Activated naive CD8-positive, alpha-beta T cell treated with anti-CD3 and anti-CD28 coated beads, Interleukin-2, amount 10 ng/mL, durations not matched to agents 7 days and 5 days (primary cell): ENCODE measurements at regions not wholly inside any gene's neighbourhood (a gene's known extent, or its start where the extent isn't known, plus 50 kb on each side); places are given as distances from the start of the nearest gene placed in this dataset.

Experiments used
- ATAC-seq: fragments of 150-1000 bp; cut with Tn5 transposase; one replicate; pipeline ENCODE4 v1.10.0; 2021; ENCODE audit warnings: low read depth, moderate library complexity
- POLR2A ChIA-PET: fragments of 350-600 bp; sonication (Branson Sonifier 250); formaldehyde crosslinking; loops from one replicate; lab custom pipeline; 2021; ENCODE audit warnings: antibody characterized with exemption; lab: Charles Lee
- DNase-seq: peaks from one replicate; pipeline ENCODE4 v3.0.0; 2021
- H3K27ac Mint-ChIP-seq: one replicate; pipeline ENCODE4 v1.8.0; 2022; ENCODE audit warnings: mild to moderate bottlenecking, mixed read lengths
- H3K27me3 Mint-ChIP-seq: one replicate; pipeline ENCODE4 v1.8.0; 2022; ENCODE audit warnings: mild to moderate bottlenecking, moderate library complexity, mixed read lengths
- H3K36me3 Mint-ChIP-seq: one replicate; pipeline ENCODE4 v1.8.0; 2021; ENCODE audit warnings: mild to moderate bottlenecking, mixed read lengths
- H3K4me1 Mint-ChIP-seq: one replicate; pipeline ENCODE4 v1.8.0; 2021; ENCODE audit warnings: mixed read lengths
- H3K4me3 Mint-ChIP-seq: one replicate; pipeline ENCODE4 v1.8.0; 2022; ENCODE audit warnings: mild to moderate bottlenecking, moderate library complexity, mixed read lengths
- H3K9me3 Mint-ChIP-seq: one replicate; pipeline ENCODE4 v1.8.0; 2021; ENCODE audit warnings: mixed read lengths

DNA sequence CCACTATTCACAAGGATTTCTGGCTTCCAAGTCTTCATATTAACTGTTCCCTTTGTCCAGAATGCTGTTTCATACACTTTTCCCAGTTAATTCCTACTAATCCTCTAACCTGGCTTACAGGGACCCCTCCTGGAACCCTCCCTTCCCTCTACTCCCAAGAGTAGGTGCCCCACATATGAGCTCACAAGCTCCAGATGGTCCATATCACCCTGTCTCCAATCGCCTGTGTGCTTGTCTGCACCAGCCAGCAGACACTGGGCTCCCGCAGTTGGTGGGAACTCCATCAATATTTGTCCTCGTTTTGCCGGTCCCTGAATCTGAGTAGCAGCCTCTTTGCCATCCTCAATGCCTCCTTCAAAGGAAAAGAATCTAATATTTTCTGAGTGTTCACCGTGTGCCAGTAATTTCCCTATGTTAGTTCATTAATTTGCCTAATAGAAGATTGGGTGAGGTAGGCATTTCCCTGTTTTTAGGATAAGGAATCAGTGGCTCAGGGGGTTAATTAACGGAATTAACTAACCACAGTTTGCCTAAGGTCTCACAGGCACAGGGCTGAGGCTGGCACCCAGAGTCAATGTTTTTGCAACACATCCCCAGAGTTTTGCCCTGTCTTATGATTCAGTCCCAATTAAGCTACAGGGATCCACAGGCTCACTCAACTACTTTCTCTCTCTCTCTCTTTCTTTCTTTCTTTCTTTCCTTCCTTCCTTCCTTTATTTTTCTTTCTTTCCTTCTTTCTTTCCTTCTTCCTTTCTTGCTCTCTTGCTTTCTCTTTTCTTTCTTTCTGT is 141.6 kb upstream of the CYP1B1 start:
- no peak for ATAC-seq

DNA sequence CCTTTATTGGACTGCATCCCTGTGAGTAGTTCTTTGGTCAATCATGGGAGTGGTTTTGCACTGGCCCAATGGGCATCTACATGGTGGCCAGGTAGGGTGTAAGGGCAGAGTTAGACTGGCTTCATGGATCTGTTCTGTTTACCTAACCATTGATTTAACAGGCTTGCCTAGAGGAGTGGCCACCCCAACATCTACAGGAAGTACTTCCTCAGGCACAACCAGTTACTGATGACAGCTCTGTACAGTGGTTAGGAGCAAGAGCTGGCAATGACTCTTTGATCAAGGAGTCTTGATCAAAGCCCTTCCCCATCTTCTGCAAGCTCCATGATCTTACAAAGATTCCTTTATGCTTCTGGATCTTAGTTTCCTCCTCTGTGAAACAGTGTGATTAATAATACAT is 140.9 kb upstream of the CYP1B1 start:
- Mint-ChIP-seq H3K9me3 (peaks cover 10% of the 10 kb centered on the region), H3K27ac (no peak overlapping the region), H3K4me1 (peaks cover 15% of the 10 kb centered on the region), H3K36me3 (peaks cover 2% of the 10 kb centered on the region), H3K27me3 (peaks cover 8% of the 10 kb centered on the region), H3K4me3 (no peak overlapping the region)
- ATAC-seq (peak; percentile 77), DNase-seq (no peak)
- POLR2A ChIA-PET, result interaction anchor here (0.5 kb wide), 1 partner anchor 71 kb away, joined by 4 read pairs; no protein-coding TSS in a partner anchor

More for the DNA sequence above, 141.6 kb upstream of the CYP1B1 start:
- peaks cover 8% of the 10 kb centered on the region for H3K27me3 Mint-ChIP-seq
- H3K4me3 Mint-ChIP-seq, result no peak overlapping the region
- no peak overlapping the region for H3K27ac Mint-ChIP-seq
- DNase-seq, result no peak
- POLR2A ChIA-PET, result interaction anchor here (0.5 kb wide), 1 partner anchor 71 kb away, joined by 4 read pairs; no protein-coding TSS in a partner anchor
- peaks cover 2% of the 10 kb centered on the region for H3K36me3 Mint-ChIP-seq
- H3K9me3 Mint-ChIP-seq, result peaks cover 10% of the 10 kb centered on the region
- peaks cover 15% of the 10 kb centered on the region for H3K4me1 Mint-ChIP-seq

DNA sequence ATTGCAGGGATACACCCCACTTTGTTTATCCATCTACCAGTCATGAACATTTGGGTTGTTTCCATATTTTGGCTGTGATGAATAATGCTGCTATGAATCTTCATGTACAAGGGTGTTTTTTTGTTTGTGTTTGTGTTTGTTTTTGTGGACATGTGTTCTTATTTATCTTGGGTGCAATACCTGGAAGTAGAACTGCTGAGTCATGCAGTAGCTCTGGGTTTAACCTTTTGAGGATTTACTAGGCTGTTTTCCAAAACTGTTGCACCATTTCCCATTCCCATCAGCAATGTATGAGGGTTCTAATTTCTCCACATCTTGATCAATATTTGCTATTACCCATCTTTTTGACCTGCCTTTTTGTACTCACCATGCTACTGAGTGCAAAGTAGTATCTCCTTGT is 140.0 kb upstream of the CYP1B1 start:
- no peak for DNase-seq
- no peak for ATAC-seq
- peaks cover 11% of the 10 kb centered on the region for H3K9me3 Mint-ChIP-seq
- no peak overlapping the region for H3K4me3 Mint-ChIP-seq
- H3K27ac Mint-ChIP-seq, result no peak overlapping the region
- POLR2A ChIA-PET, result no interaction called here
- peaks cover 15% of the 10 kb centered on the region for H3K27me3 Mint-ChIP-seq
- H3K36me3 Mint-ChIP-seq, result peaks cover 5% of the 10 kb centered on the region
- peaks cover 15% of the 10 kb centered on the region for H3K4me1 Mint-ChIP-seq

DNA sequence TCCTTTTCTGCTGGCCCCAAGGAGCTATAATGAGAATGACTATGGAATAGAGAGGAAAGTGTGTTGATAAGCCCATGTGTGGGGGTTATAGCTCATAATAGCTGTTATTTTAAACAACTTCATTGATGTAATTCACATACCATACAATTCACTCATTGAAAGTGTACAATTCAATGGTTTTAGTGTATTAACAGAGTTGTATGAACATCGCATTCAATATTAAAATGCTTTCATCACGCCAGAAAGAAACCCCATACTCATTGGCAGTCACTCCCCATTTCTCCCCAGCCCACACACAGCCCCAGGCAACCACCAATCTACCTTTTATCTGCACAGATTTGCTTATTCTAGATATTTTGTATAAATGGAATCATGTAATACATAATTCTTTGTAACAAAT is 139.6 kb upstream of the CYP1B1 start:
- peaks cover 5% of the 10 kb centered on the region for H3K36me3 Mint-ChIP-seq
- ATAC-seq, result no peak
- POLR2A ChIA-PET, result no interaction called here
- peaks cover 20% of the 10 kb centered on the region for H3K27me3 Mint-ChIP-seq
- H3K9me3 Mint-ChIP-seq, result peaks cover 10% of the 10 kb centered on the region
- H3K4me1 Mint-ChIP-seq, result peaks cover 15% of the 10 kb centered on the region
- H3K4me3 Mint-ChIP-seq, result no peak overlapping the region
- no peak for DNase-seq
- H3K27ac Mint-ChIP-seq, result no peak overlapping the region

DNA sequence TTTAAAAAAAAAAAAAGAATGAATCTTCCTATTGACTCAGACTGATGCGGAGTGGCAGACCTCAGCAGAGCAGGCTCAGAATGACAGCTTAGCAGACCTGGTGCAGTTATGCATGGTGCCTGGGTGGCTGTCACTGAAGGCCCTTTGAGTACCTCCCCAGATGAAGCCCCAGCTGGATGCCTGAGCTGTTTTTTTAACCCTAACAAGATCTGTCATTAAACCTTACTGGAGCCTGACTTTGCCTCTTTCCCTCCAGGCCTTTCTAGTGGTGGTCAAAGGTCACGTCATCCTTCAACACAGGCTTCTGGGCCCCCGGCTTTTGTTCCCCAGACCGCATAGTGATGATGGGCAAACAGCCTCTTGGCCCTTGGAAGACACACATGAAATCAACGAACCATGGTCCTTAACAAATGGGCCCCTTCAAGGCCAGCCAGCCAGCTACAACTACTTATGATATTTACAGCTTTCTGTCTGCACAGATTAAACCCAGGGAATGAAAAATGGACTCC is 138.3 kb upstream of the CYP1B1 start:
- Mint-ChIP-seq H3K27ac (no peak overlapping the region), H3K36me3 (peaks cover 5% of the 10 kb centered on the region), H3K9me3 (peaks cover 11% of the 10 kb centered on the region), H3K4me1 (peaks cover 15% of the 10 kb centered on the region), H3K4me3 (no peak overlapping the region), H3K27me3 (peaks cover 22% of the 10 kb centered on the region)
- ATAC-seq (peak; percentile 53), DNase-seq (no peak)
- POLR2A ChIA-PET, result no interaction called here

DNA sequence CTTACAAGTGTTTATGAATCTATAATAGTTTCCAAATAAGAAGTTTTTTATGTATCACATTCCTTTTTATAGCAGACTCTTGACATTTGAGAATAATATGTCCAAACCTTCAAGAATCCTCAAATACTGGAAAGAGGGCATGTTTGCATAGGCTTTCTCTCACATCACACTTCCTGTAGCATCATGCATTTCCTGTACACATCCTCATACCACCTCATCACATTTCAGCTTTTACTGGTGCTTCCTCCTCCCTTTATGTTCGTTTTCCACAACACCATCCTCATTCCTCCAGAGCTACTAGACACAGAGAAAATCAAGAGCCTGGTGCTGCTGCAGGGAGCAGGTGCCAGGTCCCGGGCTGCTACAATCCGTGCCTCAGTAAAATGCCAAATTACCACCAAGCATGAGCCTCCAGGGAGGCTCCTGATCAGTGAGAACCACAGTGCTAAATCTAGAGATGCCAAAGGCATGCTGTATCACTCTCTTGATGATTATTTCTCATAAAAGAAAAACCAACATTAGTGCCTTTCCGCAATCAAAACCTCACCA is 137.7 kb upstream of the CYP1B1 start:
- Mint-ChIP-seq H3K9me3 (peaks cover 11% of the 10 kb centered on the region), H3K27ac (peak overlapping the region; percentile 81), H3K4me1 (peaks cover 15% of the 10 kb centered on the region), H3K36me3 (peaks cover 5% of the 10 kb centered on the region), H3K27me3 (peaks cover 26% of the 10 kb centered on the region), H3K4me3 (peak overlapping the region; percentile 28)
- DNase-seq, result no peak
- POLR2A ChIA-PET, result no interaction called here
- peak; percentile 52 for ATAC-seq

DNA sequence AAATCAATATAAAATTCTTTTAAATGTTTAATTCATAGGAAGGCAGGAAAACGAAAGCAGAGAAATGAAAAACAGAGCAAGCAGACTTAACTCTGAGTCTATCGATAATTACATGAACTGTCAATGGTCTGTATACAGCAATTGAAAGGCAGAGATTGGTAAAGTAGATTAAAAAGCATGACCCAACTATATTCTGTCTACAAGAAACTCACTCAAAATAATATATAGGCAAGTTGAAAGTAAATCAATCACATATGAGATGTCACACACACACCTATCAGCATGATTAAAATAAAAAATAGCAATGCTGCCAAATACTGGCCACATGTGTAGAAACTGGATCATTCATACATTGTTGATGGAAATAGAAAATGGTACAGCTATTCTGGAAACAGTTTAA is 136.4 kb upstream of the CYP1B1 start:
- POLR2A ChIA-PET, result no interaction called here
- no peak overlapping the region for H3K4me3 Mint-ChIP-seq

DNA sequence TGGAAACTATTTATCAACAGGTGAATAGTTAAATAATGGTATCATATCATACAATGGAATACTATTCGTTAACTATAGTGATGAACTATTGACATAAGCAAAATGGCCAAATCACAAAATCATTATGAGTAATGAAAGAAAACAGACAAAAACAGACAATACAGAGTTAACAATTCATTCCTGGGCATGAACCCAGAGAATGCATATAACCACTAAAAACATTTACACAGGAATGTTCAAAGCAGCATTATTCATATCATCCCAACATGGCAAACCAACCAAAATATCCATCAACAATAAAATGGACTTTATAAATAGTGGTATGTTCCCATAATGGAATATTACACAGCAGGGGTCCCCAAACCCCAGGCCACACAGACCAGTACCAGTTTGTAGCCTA is 131.2 kb upstream of the CYP1B1 start:
- POLR2A ChIA-PET, result no interaction called here
- Mint-ChIP-seq H3K36me3 (peaks cover 3% of the 10 kb centered on the region), H3K9me3 (peaks cover 7% of the 10 kb centered on the region), H3K27me3 (peaks cover 46% of the 10 kb centered on the region), H3K4me3 (no peak overlapping the region), H3K27ac (no peak overlapping the region), H3K4me1 (no peaks in the 10 kb centered on the region)
- ATAC-seq, result no peak
- DNase-seq, result no peak

More for the DNA sequence above, 136.4 kb upstream of the CYP1B1 start:
- peaks cover 30% of the 10 kb centered on the region for H3K27me3 Mint-ChIP-seq
- no peak for ATAC-seq
- H3K27ac Mint-ChIP-seq, result no peak overlapping the region
- peaks cover 5% of the 10 kb centered on the region for H3K36me3 Mint-ChIP-seq
- DNase-seq, result no peak
- H3K9me3 Mint-ChIP-seq, result peaks cover 11% of the 10 kb centered on the region
- H3K4me1 Mint-ChIP-seq, result peaks cover 15% of the 10 kb centered on the region

DNA sequence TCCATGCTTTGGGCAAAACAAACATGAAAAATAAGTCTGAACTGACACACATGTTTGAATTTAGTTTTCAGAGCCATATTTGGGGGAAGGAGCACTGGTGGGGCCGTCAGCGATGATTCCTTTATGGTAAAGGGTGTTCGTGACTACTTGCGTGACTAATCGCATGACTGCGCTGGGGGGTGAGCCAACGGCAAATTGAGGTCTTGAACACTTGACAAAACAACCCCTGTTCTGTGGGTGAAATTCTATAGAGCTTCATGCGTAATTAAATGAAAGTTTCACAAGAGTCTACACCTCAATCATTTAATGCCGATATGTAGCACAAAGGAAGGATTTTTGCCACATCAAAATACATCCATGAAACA is 127.5 kb upstream of the CYP1B1 start:
- no peaks in the 10 kb centered on the region for H3K4me1 Mint-ChIP-seq

DNA sequence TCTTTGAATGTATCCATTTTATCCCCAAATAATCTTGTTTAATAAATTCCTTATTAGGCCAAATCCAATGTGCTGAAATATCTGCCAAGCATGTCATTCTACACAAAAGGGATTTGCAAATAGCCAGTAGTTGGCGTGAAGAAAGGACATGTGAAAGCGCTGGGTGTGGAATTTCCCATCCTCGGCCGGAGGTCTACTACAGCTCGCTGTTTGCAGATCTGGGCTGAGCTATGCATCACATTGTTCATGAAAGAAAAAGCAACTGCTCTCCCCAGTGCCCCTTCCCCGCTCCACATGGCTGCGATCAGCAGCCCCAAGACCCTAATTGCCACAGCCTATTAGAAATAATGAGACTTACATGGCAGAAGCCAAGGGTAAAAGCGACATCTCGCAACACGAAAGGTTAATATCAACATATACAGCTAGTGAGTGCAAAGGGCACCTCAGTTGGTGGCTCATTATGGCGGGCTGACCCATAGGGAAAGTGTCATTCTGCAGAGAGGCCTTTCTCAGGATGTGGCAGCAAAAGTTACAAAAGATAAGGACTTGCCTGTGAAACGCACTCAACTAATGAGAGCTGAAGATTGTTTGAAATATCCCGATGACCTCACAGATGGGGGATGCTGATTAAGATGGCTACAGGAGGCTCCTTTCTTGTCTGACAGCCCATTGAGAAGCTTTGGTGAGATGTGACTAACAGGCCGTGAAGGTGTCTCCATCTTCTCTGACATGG is 126.9 kb upstream of the CYP1B1 start:
- Mint-ChIP-seq H3K4me3 (no peak overlapping the region), H3K27ac (no peak overlapping the region), H3K9me3 (peaks cover 2% of the 10 kb centered on the region), H3K4me1 (no peaks in the 10 kb centered on the region), H3K27me3 (peaks cover 31% of the 10 kb centered on the region), H3K36me3 (no peaks in the 10 kb centered on the region)
- ATAC-seq (no peak), DNase-seq (no peak)
- POLR2A ChIA-PET, result no interaction called here

More for the DNA sequence above, 127.5 kb upstream of the CYP1B1 start:
- H3K9me3 Mint-ChIP-seq, result peaks cover 2% of the 10 kb centered on the region
- POLR2A ChIA-PET, result no interaction called here
- no peak overlapping the region for H3K27ac Mint-ChIP-seq
- H3K27me3 Mint-ChIP-seq, result peaks cover 36% of the 10 kb centered on the region
- no peak for DNase-seq
- H3K4me3 Mint-ChIP-seq, result no peak overlapping the region
- no peaks in the 10 kb centered on the region for H3K36me3 Mint-ChIP-seq
- no peak for ATAC-seq

DNA sequence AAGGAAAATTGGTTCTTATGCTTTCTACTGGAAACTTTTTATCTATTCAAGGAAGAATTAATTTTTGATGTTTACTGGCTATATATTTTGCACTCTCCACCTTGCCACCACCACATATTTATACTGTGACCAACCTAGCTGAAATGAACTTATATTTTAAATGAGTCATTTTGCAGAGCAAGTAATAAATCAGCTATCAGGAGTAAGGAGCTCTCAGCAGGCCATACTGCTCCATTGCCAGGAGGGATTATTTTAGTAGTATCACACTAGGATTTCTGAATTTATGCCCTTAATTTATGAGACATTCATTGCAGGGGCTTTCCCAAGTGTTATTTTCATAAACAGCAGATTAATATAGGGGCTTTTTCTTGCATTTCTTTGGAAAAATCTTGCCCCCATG is 125.8 kb upstream of the CYP1B1 start:
- POLR2A ChIA-PET, result no interaction called here
- Mint-ChIP-seq H3K9me3 (peaks cover 2% of the 10 kb centered on the region), H3K27me3 (peaks cover 29% of the 10 kb centered on the region), H3K36me3 (no peaks in the 10 kb centered on the region), H3K27ac (no peak overlapping the region), H3K4me1 (no peaks in the 10 kb centered on the region), H3K4me3 (no peak overlapping the region)
- ATAC-seq, result no peak
- DNase-seq, result no peak

DNA sequence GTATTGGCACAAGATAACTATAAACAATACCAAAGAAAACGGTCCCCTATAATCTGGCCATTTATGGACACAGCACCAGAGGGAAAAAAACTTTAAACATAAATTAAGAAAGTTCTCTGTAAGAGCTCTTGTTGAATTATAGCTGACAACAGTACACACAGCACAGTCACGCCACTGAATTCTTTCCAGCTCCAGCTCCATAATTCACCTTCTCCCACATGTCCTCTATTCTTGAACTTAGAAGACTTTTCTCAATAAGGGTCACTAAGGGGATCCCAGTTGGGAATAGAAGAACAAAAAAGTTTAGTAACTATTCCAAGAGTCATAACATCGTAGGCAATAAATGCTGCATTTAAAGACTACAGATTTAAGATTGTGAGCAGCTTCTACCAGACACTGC is 124.6 kb upstream of the CYP1B1 start:
- POLR2A ChIA-PET, result no interaction called here
- peaks cover 25% of the 10 kb centered on the region for H3K27me3 Mint-ChIP-seq

DNA sequence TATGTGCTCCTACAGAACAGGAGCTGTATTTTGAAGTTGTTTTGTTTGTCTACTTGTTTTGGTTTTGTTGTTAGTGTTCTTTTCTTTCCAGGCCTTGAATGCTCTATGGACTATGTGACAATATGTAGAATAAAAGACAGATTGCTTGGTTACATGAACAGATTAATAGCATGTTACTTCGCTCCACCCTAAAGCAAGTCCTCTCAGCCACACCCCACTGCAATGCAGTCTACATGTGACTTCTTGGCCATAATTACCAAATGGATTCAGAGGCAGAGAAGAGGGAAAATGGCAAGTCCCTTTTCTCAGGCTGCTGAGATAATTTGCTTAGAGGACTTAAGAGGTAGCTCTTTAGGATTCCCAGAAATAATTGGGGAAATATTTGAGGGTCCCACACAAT is 123.2 kb upstream of the CYP1B1 start:
- ATAC-seq (no peak), DNase-seq (no peak)
- H3K9me3 Mint-ChIP-seq, result no peaks in the 10 kb centered on the region
- POLR2A ChIA-PET, result no interaction called here
- H3K4me3 Mint-ChIP-seq, result no peak overlapping the region
- H3K27ac Mint-ChIP-seq, result no peak overlapping the region
- no peaks in the 10 kb centered on the region for H3K36me3 Mint-ChIP-seq
- peaks cover 17% of the 10 kb centered on the region for H3K27me3 Mint-ChIP-seq
- no peaks in the 10 kb centered on the region for H3K4me1 Mint-ChIP-seq

More for the DNA sequence above, 124.6 kb upstream of the CYP1B1 start:
- Mint-ChIP-seq H3K36me3 (no peaks in the 10 kb centered on the region), H3K4me3 (no peak overlapping the region), H3K27ac (no peak overlapping the region), H3K4me1 (no peaks in the 10 kb centered on the region), H3K9me3 (no peaks in the 10 kb centered on the region)
- DNase-seq (no peak), ATAC-seq (no peak)
